HG03558 (cell line): ENCODE measurements at regions not wholly inside any gene's neighbourhood (a gene's known extent, or its start where the extent isn't known, plus 50 kb on each side); places are given as distances from the start of the nearest gene placed in this dataset.
"Not testable (repeated sequence)": the region's sequence is repeated elsewhere in the genome, so short reads cannot be mapped to it uniquely, and the experiment has no call there.

ENCODE experiments used
- ATAC-seq: cut with Tn5 transposase; IDR thresholded peaks from one replicate; pipeline ENCODE4 v1.9.1; 2021; ENCODE audit warnings: moderate number of reproducible peaks; ENCODE audit not compliant: unreplicated experiment; ENCODE audit errors: extremely low read depth

GRCh38 chr12:105855361-105856047, 283.2 kb downstream of the NUAK1 start:
- no peak for ATAC-seq

GRCh38 chr12:105856048-105856405, 282.7 kb downstream of the NUAK1 start:
- no peak for ATAC-seq

- no peak for ATAC-seq
These were observed 279.6 kb downstream of the NUAK1 start for GRCh38 chr12:105858981-105859710.

GRCh38 chr12:105860561-105861207, 278.1 kb downstream of the NUAK1 start:
- ATAC-seq, result no peak

- ATAC-seq, result no peak
These were observed 277.5 kb downstream of the NUAK1 start for GRCh38 chr12:105861227-105861626.

GRCh38 chr12:105862163-105862821, 276.5 kb downstream of the NUAK1 start:
- no peak for ATAC-seq

- ATAC-seq, result no peak
These were observed 274.4 kb downstream of the NUAK1 start for GRCh38 chr12:105864316-105864715.

GRCh38 chr12:105864901-105865300, 273.9 kb downstream of the NUAK1 start:
- ATAC-seq, result no peak

- no peak for ATAC-seq
These were observed 272.9 kb downstream of the NUAK1 start for GRCh38 chr12:105865886-105866285.

- no peak for ATAC-seq
These were observed 264.6 kb downstream of the NUAK1 start for GRCh38 chr12:105874121-105874520.

- ATAC-seq, result no peak
These were observed 262.3 kb downstream of the NUAK1 start for GRCh38 chr12:105876396-105876927.

- no peak for ATAC-seq
These were observed 259.8 kb downstream of the NUAK1 start for GRCh38 chr12:105878964-105879363.

- no peak for ATAC-seq
These were observed 257.8 kb downstream of the NUAK1 start for GRCh38 chr12:105880824-105881388.

GRCh38 chr12:105882404-105882803, 256.4 kb downstream of the NUAK1 start:
- no peak for ATAC-seq

GRCh38 chr12:105887131-105887530, 251.6 kb downstream of the NUAK1 start:
- no peak for ATAC-seq

GRCh38 chr12:105888696-105889095, 250.1 kb downstream of the NUAK1 start:
- ATAC-seq, result no peak

GRCh38 chr12:105892362-105892910, 246.3 kb downstream of the NUAK1 start:
- ATAC-seq, result no peak

GRCh38 chr12:105895197-105895832, 243.4 kb downstream of the NUAK1 start:
- not testable (repeated sequence) for ATAC-seq

GRCh38 chr12:105897311-105897725, 241.4 kb downstream of the NUAK1 start:
- no peak for ATAC-seq
